HepG2 (cell line): ENCODE measurements at regions not wholly inside any gene's neighbourhood (a gene's known extent, or its start where the extent isn't known, plus 50 kb on each side); places are given as distances from the start of the nearest gene placed in this dataset.
"Not testable (repeated sequence)": the region's sequence is repeated elsewhere in the genome, so short reads cannot be mapped to it uniquely, and the experiment has no call there.

Source experiments
- ATAC-seq: fragments of 200-7000 bp; cut with Tn5 transposase; 3 replicates; pipeline ENCODE4 v1.9.1; 2020; ENCODE audit warnings: mild to moderate bottlenecking, moderate library complexity
- BruUV-seq: library from RNA; stranded (reverse); fragments of 400-500 nt; replicated peaks from 2 replicates; lab custom pipeline; 2021; lab: Mats Ljungman, UMichigan
- CTCF ChIA-PET: fragments of 300-600 bp; formaldehyde crosslinking; extraction: SDS; loops from one replicate; lab custom pipeline; 2021; ENCODE audit warnings: low total read pairs, inconsistent platforms, low intra/inter-chr PET ratio; lab: Yijun Ruan, JAX
- POLR2A ChIA-PET: fragments of 350-600 bp; sonication (Branson Sonifier 250); formaldehyde crosslinking; loops from one replicate; lab custom pipeline; 2020; ENCODE audit warnings: antibody characterized with exemption, inconsistent platforms; lab: Yijun Ruan, JAX
- DNase-seq: peaks from one replicate; pipeline ENCODE4 v3.0.0-alpha.2; 2015; ENCODE audit warnings: low spot score
- FAIRE-seq: peaks from 3 replicates; lab custom pipeline; 2011; peaks lifted over from hg19 to GRCh38; lab: Jason Lieb, UNC
- H2AFZ ChIP-seq: one replicate; pipeline ENCODE4 v1.6.1; 2011; ENCODE audit warnings: low read length, inconsistent platforms
- H3K27ac ChIP-seq: fragments of 300-600 bp; 3 replicates; pipeline ENCODE4 v1.8.0; 2011; ENCODE audit warnings: mixed run types, mild to moderate bottlenecking, mixed read lengths, low read length, inconsistent platforms; ENCODE audit not compliant: insufficient read depth; ENCODE audit errors: extremely low read length
- H3K27me3 ChIP-seq, 2 experiments: fragments of 200-600 bp in 1 of 2; 2 replicates in 1 of 2; 3 replicates in 1 of 2; pipeline versions ENCODE4 v1.6.0 to v1.8.0; 2011; ENCODE audit warnings: low read length in 2 of 2, mild to moderate bottlenecking in 2 of 2, moderate library complexity in 2 of 2, inconsistent platforms in 1 of 2; ENCODE audit not compliant: insufficient read depth in 2 of 2, control insufficient read depth in 1 of 2
- H3K36me3 ChIP-seq, 2 experiments: fragments of 200-600 bp in 1 of 2; replicated peaks in 1 of 2; 2 replicates in 1 of 2; 3 replicates in 1 of 2; pipeline versions ENCODE4 v1.5.1 to v1.8.0; 2011; ENCODE audit warnings: low read length in 2 of 2, inconsistent platforms in 1 of 2; ENCODE audit not compliant: insufficient read depth in 2 of 2, control insufficient read depth in 1 of 2
- H3K4me1 ChIP-seq: 2 replicates; pipeline ENCODE4 v1.5.1; 2012; ENCODE audit warnings: low read length, inconsistent platforms; ENCODE audit not compliant: insufficient read depth
- H3K4me2 ChIP-seq: 2 replicates; pipeline ENCODE4 v1.6.0; 2011; ENCODE audit warnings: low read depth, low read length, inconsistent platforms
- H3K4me3 ChIP-seq, 3 experiments: fragments of 200-600 bp in 1 of 3; sonication (generic), shearing (Covaris generic) in 1 of 3; replicated peaks in 1 of 3; 2 replicates each; pipeline ENCODE4 v1.5.1; 2011 to 2016; ENCODE audit warnings: low read length in 3 of 3, inconsistent platforms in 2 of 3, low read depth in 2 of 3, mild to moderate bottlenecking in 2 of 3, control low read depth in 1 of 3, mixed read lengths in 1 of 3; ENCODE audit not compliant: insufficient read depth in 1 of 3
- H3K79me2 ChIP-seq: one replicate; pipeline ENCODE4 v1.6.1; 2011; ENCODE audit warnings: low read length, inconsistent platforms; ENCODE audit not compliant: insufficient read depth
- H3K9ac ChIP-seq: 2 replicates; pipeline ENCODE4 v1.6.0; 2011; ENCODE audit warnings: mild to moderate bottlenecking, low read depth, low read length, inconsistent platforms; ENCODE audit not compliant: insufficient read depth
- H3K9me3 ChIP-seq: 2 replicates; pipeline ENCODE4 v1.5.1; 2012; ENCODE audit warnings: mild to moderate bottlenecking, low read length
- H4K20me1 ChIP-seq: 2 replicates; pipeline ENCODE4 v1.6.0; 2011; ENCODE audit warnings: inconsistent platforms, mild to moderate bottlenecking, low read length, moderate library complexity; ENCODE audit not compliant: insufficient read depth
- ATF2 ChIP-seq: sonication (generic); formaldehyde crosslinking; IDR thresholded peaks from 2 replicates; pipeline ENCODE4 v1.4.0; 2020; ENCODE audit warnings: missing genetic modification reagents
- BCL6 ChIP-seq: IDR thresholded peaks from 2 replicates; pipeline ENCODE4 v1.6.1; 2016; ENCODE audit warnings: missing genetic modification reagents, missing compliant biosample characterization
- GZF1 ChIP-seq: sonication (generic); formaldehyde crosslinking; IDR thresholded peaks from 2 replicates; pipeline ENCODE4 v1.5.1; 2020; ENCODE audit warnings: mild to moderate bottlenecking, missing genetic modification reagents
- HOXD1 ChIP-seq: sonication (generic); formaldehyde crosslinking; IDR thresholded peaks from 2 replicates; pipeline ENCODE4 v1.5.0; 2020; ENCODE audit warnings: missing genetic modification reagents
- SALL1 ChIP-seq: sonication (generic); formaldehyde crosslinking; IDR thresholded peaks from 2 replicates; pipeline ENCODE4 v1.8.0; 2022; ENCODE audit warnings: mild to moderate bottlenecking, missing genetic modification reagents
- SP140L ChIP-seq: sonication (generic); formaldehyde crosslinking; IDR thresholded peaks from 2 replicates; pipeline ENCODE4 v1.4.0; 2020; ENCODE audit warnings: missing genetic modification reagents, borderline replicate concordance
- SRY ChIP-seq: sonication (generic); formaldehyde crosslinking; IDR thresholded peaks from 2 replicates; pipeline ENCODE4 v1.8.0; 2022; ENCODE audit warnings: mild to moderate bottlenecking, missing genetic modification reagents
- SSRP1 ChIP-seq: IDR thresholded peaks from 2 replicates; pipeline ENCODE4 v1.6.1; 2016; ENCODE audit warnings: control low read depth
- ZBTB7A ChIP-seq: sonication (generic); formaldehyde crosslinking; IDR thresholded peaks from 2 replicates; pipeline ENCODE4 v1.8.0; 2022; ENCODE audit warnings: mild to moderate bottlenecking, missing genetic modification reagents
- ZBTB8A ChIP-seq: sonication (generic); formaldehyde crosslinking; IDR thresholded peaks from 2 replicates; pipeline ENCODE4 v1.4.0; 2020; ENCODE audit warnings: mild to moderate bottlenecking, low read depth, missing genetic modification reagents, borderline replicate concordance
- ZFP36 ChIP-seq: fragments of 150-350 bp; IDR thresholded peaks from 2 replicates; pipeline ENCODE4 v1.6.1; 2018; ENCODE audit warnings: borderline replicate concordance, low read length, low read depth; ENCODE audit not compliant: partially characterized antibody
- ZNF143 ChIP-seq: sonication (generic); formaldehyde crosslinking; IDR thresholded peaks from 2 replicates; pipeline ENCODE4 v1.4.0; 2020; ENCODE audit warnings: missing genetic modification reagents
- ZNF224 ChIP-seq: sonication (generic); formaldehyde crosslinking; IDR thresholded peaks from 2 replicates; pipeline ENCODE4 v1.5.0; 2020; ENCODE audit warnings: mild to moderate bottlenecking, missing genetic modification reagents
- ZNF281 ChIP-seq: sonication (generic); formaldehyde crosslinking; IDR thresholded peaks from 2 replicates; pipeline ENCODE4 v1.4.0; 2020; ENCODE audit warnings: missing genetic modification reagents, borderline replicate concordance
- ZNF326 ChIP-seq: sonication (generic); formaldehyde crosslinking; IDR thresholded peaks from 2 replicates; pipeline ENCODE4 v1.4.0; 2020; ENCODE audit warnings: missing genetic modification reagents, borderline replicate concordance
- ZNF749 ChIP-seq: sonication (generic); formaldehyde crosslinking; IDR thresholded peaks from 2 replicates; pipeline ENCODE4 v1.8.0; 2022; ENCODE audit warnings: mild to moderate bottlenecking, missing genetic modification reagents, moderate library complexity, borderline replicate concordance
- WGBS: methylation state at CpG from one replicate; pipeline ENCODE4 v1.1.6; 2017; ENCODE audit warnings: low lambda C conversion rate; 5-methylcytosine and 5-hydroxymethylcytosine counted together
- in situ Hi-C: cut with HindIII; loops from 2 replicates; pipeline ENCODE4 v1.10.0; 2017; ENCODE audit warnings: low pct_unique_long_range_greater_than_20kb; ENCODE audit not compliant: extremely low pct_ligation_motif_present
- intact Hi-C: fragments of 100-400 bp; cut with micrococcal nuclease; formaldehyde crosslinking; loops from one replicate; pipeline ENCODE4 v1.10.0; 2022; ENCODE audit not compliant: unreplicated experiment

GRCh38 chr6:16821834-16822264 lies 60.6 kb upstream of the ATXN1 start (continued):
- TF ChIP-seq ATF2 = peak; percentile 97
- TF ChIP-seq SALL1 (CRISPR knock-in tag) = peak; percentile 100
- TF ChIP-seq ZNF143 (CRISPR knock-in tag) = peak; percentile 25; the same call in 1 of the 2 replicates
- no peak for TF ChIP-seq ZBTB8A (CRISPR knock-in tag)
- TF ChIP-seq HOXD1 (CRISPR knock-in tag) = peak; percentile 93; the same call in 1 of the 2 replicates
- peak; percentile 95 for TF ChIP-seq BCL6 (CRISPR knock-in tag)
- TF ChIP-seq ZNF281 (CRISPR knock-in tag) = peak; percentile 77; the same call in 1 of the 2 replicates
- 0 out of 2 replicates have a peak, but pooled peaks have one; percentile 73 for TF ChIP-seq SSRP1
- TF ChIP-seq ZBTB7A = no peak
- no peak for TF ChIP-seq ZNF326 (CRISPR knock-in tag)
- TF ChIP-seq SP140L (CRISPR knock-in tag) = peak; percentile 91; the same call in 1 of the 2 replicates
- 0 out of 2 replicates have a peak, but pooled peaks have one; percentile 51 for TF ChIP-seq GZF1 (CRISPR knock-in tag)
- peak; percentile 41 for TF ChIP-seq ZFP36
- peak; percentile 80; the same call in 1 of the 2 replicates for TF ChIP-seq ZNF749 (CRISPR knock-in tag)
- no peak for TF ChIP-seq SRY
- peak; percentile 75; the same call in 1 of the 2 replicates for TF ChIP-seq ZNF224 (CRISPR knock-in tag)

GRCh38 chr6:16820262-16820661 lies 59.0 kb upstream of the ATXN1 start:
- BruUV-seq, H3K4me2 ChIP-seq, FAIRE-seq, in situ Hi-C loops, H3K27me3 ChIP-seq, H4K20me1 ChIP-seq, ATAC-seq, H2AFZ ChIP-seq, CTCF ChIA-PET, H3K36me3 ChIP-seq, POLR2A ChIA-PET, H3K79me2 ChIP-seq, DNase-seq, H3K27ac ChIP-seq, H3K9ac ChIP-seq, H3K4me3 ChIP-seq, H3K9me3 ChIP-seq: not testable (repeated sequence)
- intact Hi-C loops = loop anchor here (5.0 kb wide), 1 partner anchor 58 kb away; the partner anchor contains the start of gene ATXN1
- H3K4me1 ChIP-seq = peaks cover 51% of the 10 kb centered on the region
- 88% methylated on average over 3 of the region's 3 CpGs for WGBS
